ENCODE measurements at regions not wholly inside any gene's neighbourhood (a gene's known extent, or its start where the extent isn't known, plus 50 kb on each side); places are given as distances from the start of the nearest gene placed in this dataset.
A peak's percentile ranks its signal among the peaks of the same experiment; 100 is the strongest.

- Histone ChIP-seq H3K27me3 (ENCODE audit: control insufficient read depth in 3 of 3, insufficient read depth in 3 of 3, low read length in 3 of 3) (no peaks in the 10 kb centered on the region), H3K27ac (ENCODE audit: low read depth, low read length) (peak overlapping the region; percentile 72), H3K4me3 (ENCODE audit: low read length in 3 of 3) (no peak overlapping the region), H3K9ac (ENCODE audit: low read depth in 1 of 3, low read length in 3 of 3) (no peak overlapping the region), H3K36me3 (ENCODE audit: control insufficient read depth in 3 of 3, insufficient read depth in 3 of 3, low read length in 3 of 3) (no peaks in the 10 kb centered on the region), H3K9me3 (ENCODE audit: control insufficient read depth in 3 of 3, low read length in 3 of 3) (no peaks in the 10 kb centered on the region), H3K4me1 (ENCODE audit: control insufficient read depth in 3 of 3, insufficient read depth in 3 of 3, low read length in 3 of 3) (peaks cover 7 to 12% (median 8%) of the 10 kb centered on the region in 3 donors)
These were observed 425.9 kb upstream of the MPDZ start for GRCh38 chr9:13705373-13705772.

- Histone ChIP-seq H3K27ac (ENCODE audit: low read depth, low read length) (no peak overlapping the region), H3K36me3 (ENCODE audit: control insufficient read depth in 3 of 3, insufficient read depth in 3 of 3, low read length in 3 of 3) (no peaks in the 10 kb centered on the region), H3K9ac (ENCODE audit: low read depth in 1 of 3, low read length in 3 of 3) (no peak overlapping the region), H3K4me3 (ENCODE audit: low read length in 3 of 3) (no peak overlapping the region), H3K27me3 (ENCODE audit: control insufficient read depth in 3 of 3, insufficient read depth in 3 of 3, low read length in 3 of 3) (no peaks in the 10 kb centered on the region), H3K9me3 (ENCODE audit: control insufficient read depth in 3 of 3, low read length in 3 of 3) (peaks cover 0 to 6% (median 0%) of the 10 kb centered on the region in 3 donors), H3K4me1 (ENCODE audit: control insufficient read depth in 3 of 3, insufficient read depth in 3 of 3, low read length in 3 of 3) (peaks cover 0 to 18% (median 9%) of the 10 kb centered on the region in 3 donors)
These were observed 411.1 kb upstream of the MPDZ start for GRCh38 chr9:13690595-13690994.

GRCh38 chr9:13689925-13690324 lies 410.4 kb upstream of the MPDZ start:
- H3K4me3 ChIP-seq (ENCODE audit: low read length in 3 of 3) = no peak overlapping the region
- no peaks in the 10 kb centered on the region for H3K36me3 ChIP-seq (ENCODE audit: control insufficient read depth in 3 of 3, insufficient read depth in 3 of 3, low read length in 3 of 3)
- H3K9me3 ChIP-seq (ENCODE audit: control insufficient read depth in 3 of 3, low read length in 3 of 3) = peaks cover 0 to 6% (median 0%) of the 10 kb centered on the region in 3 donors
- peaks cover 0 to 20% (median 9%) of the 10 kb centered on the region in 3 donors for H3K4me1 ChIP-seq (ENCODE audit: control insufficient read depth in 3 of 3, insufficient read depth in 3 of 3, low read length in 3 of 3)
- no peaks in the 10 kb centered on the region for H3K27me3 ChIP-seq (ENCODE audit: control insufficient read depth in 3 of 3, insufficient read depth in 3 of 3, low read length in 3 of 3)
- H3K9ac ChIP-seq (ENCODE audit: low read depth in 1 of 3, low read length in 3 of 3) = no peak overlapping the region
- H3K27ac ChIP-seq (ENCODE audit: low read depth, low read length) = peak overlapping the region; percentile 67

GRCh38 chr9:13688990-13689600 lies 409.6 kb upstream of the MPDZ start:
- H3K36me3 ChIP-seq (ENCODE audit: control insufficient read depth in 3 of 3, insufficient read depth in 3 of 3, low read length in 3 of 3) = no peaks in the 10 kb centered on the region
- H3K27me3 ChIP-seq (ENCODE audit: control insufficient read depth in 3 of 3, insufficient read depth in 3 of 3, low read length in 3 of 3) = no peaks in the 10 kb centered on the region
- H3K27ac ChIP-seq (ENCODE audit: low read depth, low read length) = peak overlapping the region; percentile 67
- H3K4me1 ChIP-seq (ENCODE audit: control insufficient read depth in 3 of 3, insufficient read depth in 3 of 3, low read length in 3 of 3) = peaks cover 0 to 20% (median 9%) of the 10 kb centered on the region in 3 donors
- no peak overlapping the region for H3K4me3 ChIP-seq (ENCODE audit: low read length in 3 of 3)
- H3K9me3 ChIP-seq (ENCODE audit: control insufficient read depth in 3 of 3, low read length in 3 of 3) = peaks cover 0 to 6% (median 0%) of the 10 kb centered on the region in 3 donors
- H3K9ac ChIP-seq (ENCODE audit: low read depth in 1 of 3, low read length in 3 of 3) = no peak overlapping the region

GRCh38 chr9:13688223-13688989 lies 408.9 kb upstream of the MPDZ start:
- H3K4me3 ChIP-seq (ENCODE audit: low read length in 3 of 3) = no peak overlapping the region
- no peak overlapping the region for H3K9ac ChIP-seq (ENCODE audit: low read depth in 1 of 3, low read length in 3 of 3)
- H3K36me3 ChIP-seq (ENCODE audit: control insufficient read depth in 3 of 3, insufficient read depth in 3 of 3, low read length in 3 of 3) = no peaks in the 10 kb centered on the region
- peaks cover 0 to 20% (median 9%) of the 10 kb centered on the region in 3 donors for H3K4me1 ChIP-seq (ENCODE audit: control insufficient read depth in 3 of 3, insufficient read depth in 3 of 3, low read length in 3 of 3)
- peaks cover 0 to 6% (median 0%) of the 10 kb centered on the region in 3 donors for H3K9me3 ChIP-seq (ENCODE audit: control insufficient read depth in 3 of 3, low read length in 3 of 3)
- no peaks in the 10 kb centered on the region for H3K27me3 ChIP-seq (ENCODE audit: control insufficient read depth in 3 of 3, insufficient read depth in 3 of 3, low read length in 3 of 3)
- H3K27ac ChIP-seq (ENCODE audit: low read depth, low read length) = peak overlapping the region; percentile 3

- Histone ChIP-seq H3K36me3 (ENCODE audit: control insufficient read depth in 3 of 3, insufficient read depth in 3 of 3, low read length in 3 of 3) (no peaks in the 10 kb centered on the region), H3K27me3 (ENCODE audit: control insufficient read depth in 3 of 3, insufficient read depth in 3 of 3, low read length in 3 of 3) (no peaks in the 10 kb centered on the region), H3K9me3 (ENCODE audit: control insufficient read depth in 3 of 3, low read length in 3 of 3) (no peaks in the 10 kb centered on the region), H3K27ac (ENCODE audit: low read depth, low read length) (no peak overlapping the region), H3K4me3 (ENCODE audit: low read length in 3 of 3) (no peak overlapping the region), H3K4me1 (ENCODE audit: control insufficient read depth in 3 of 3, insufficient read depth in 3 of 3, low read length in 3 of 3) (peaks cover 0 to 17% (median 6%) of the 10 kb centered on the region in 3 donors), H3K9ac (ENCODE audit: low read depth in 1 of 3, low read length in 3 of 3) (no peak overlapping the region)
These were observed 405.2 kb upstream of the MPDZ start for GRCh38 chr9:13684656-13685055.

- Histone ChIP-seq H3K27me3 (ENCODE audit: control insufficient read depth in 3 of 3, insufficient read depth in 3 of 3, low read length in 3 of 3) (no peaks in the 10 kb centered on the region), H3K4me1 (ENCODE audit: control insufficient read depth in 3 of 3, insufficient read depth in 3 of 3, low read length in 3 of 3) (no peaks in the 10 kb centered on the region), H3K9me3 (ENCODE audit: control insufficient read depth in 3 of 3, low read length in 3 of 3) (peaks cover 0 to 2% (median 0%) of the 10 kb centered on the region in 3 donors), H3K4me3 (ENCODE audit: low read length in 3 of 3) (no peak overlapping the region), H3K27ac (ENCODE audit: low read depth, low read length) (no peak overlapping the region), H3K36me3 (ENCODE audit: control insufficient read depth in 3 of 3, insufficient read depth in 3 of 3, low read length in 3 of 3) (no peaks in the 10 kb centered on the region), H3K9ac (ENCODE audit: low read depth in 1 of 3, low read length in 3 of 3) (no peak overlapping the region)
These were observed 398.3 kb upstream of the MPDZ start for GRCh38 chr9:13677801-13678200.

- Histone ChIP-seq H3K4me1 (ENCODE audit: control insufficient read depth in 3 of 3, insufficient read depth in 3 of 3, low read length in 3 of 3) (no peaks in the 10 kb centered on the region), H3K36me3 (ENCODE audit: control insufficient read depth in 3 of 3, insufficient read depth in 3 of 3, low read length in 3 of 3) (no peaks in the 10 kb centered on the region), H3K9ac (ENCODE audit: low read depth in 1 of 3, low read length in 3 of 3) (no peak overlapping the region), H3K9me3 (ENCODE audit: control insufficient read depth in 3 of 3, low read length in 3 of 3) (peaks cover 0 to 2% (median 0%) of the 10 kb centered on the region in 3 donors), H3K27me3 (ENCODE audit: control insufficient read depth in 3 of 3, insufficient read depth in 3 of 3, low read length in 3 of 3) (no peaks in the 10 kb centered on the region), H3K4me3 (ENCODE audit: low read length in 3 of 3) (no peak overlapping the region), H3K27ac (ENCODE audit: low read depth, low read length) (no peak overlapping the region)
These were observed 396.1 kb upstream of the MPDZ start for GRCh38 chr9:13675638-13676000.

- Histone ChIP-seq H3K36me3 (ENCODE audit: control insufficient read depth in 3 of 3, insufficient read depth in 3 of 3, low read length in 3 of 3) (no peaks in the 10 kb centered on the region), H3K27me3 (ENCODE audit: control insufficient read depth in 3 of 3, insufficient read depth in 3 of 3, low read length in 3 of 3) (no peaks in the 10 kb centered on the region), H3K27ac (ENCODE audit: low read depth, low read length) (no peak overlapping the region), H3K4me3 (ENCODE audit: low read length in 3 of 3) (no peak overlapping the region), H3K9me3 (ENCODE audit: control insufficient read depth in 3 of 3, low read length in 3 of 3) (peaks cover 0 to 2% (median 0%) of the 10 kb centered on the region in 3 donors), H3K4me1 (ENCODE audit: control insufficient read depth in 3 of 3, insufficient read depth in 3 of 3, low read length in 3 of 3) (no peaks in the 10 kb centered on the region), H3K9ac (ENCODE audit: low read depth in 1 of 3, low read length in 3 of 3) (no peak overlapping the region)
These were observed 395.6 kb upstream of the MPDZ start for GRCh38 chr9:13674926-13675637.

GRCh38 chr9:13673348-13673747 lies 393.9 kb upstream of the MPDZ start:
- H3K9ac ChIP-seq (ENCODE audit: low read depth in 1 of 3, low read length in 3 of 3) = no peak overlapping the region
- no peak overlapping the region for H3K4me3 ChIP-seq (ENCODE audit: low read length in 3 of 3)
- H3K36me3 ChIP-seq (ENCODE audit: control insufficient read depth in 3 of 3, insufficient read depth in 3 of 3, low read length in 3 of 3) = no peaks in the 10 kb centered on the region
- no peaks in the 10 kb centered on the region for H3K27me3 ChIP-seq (ENCODE audit: control insufficient read depth in 3 of 3, insufficient read depth in 3 of 3, low read length in 3 of 3)
- peaks cover 0 to 2% (median 0%) of the 10 kb centered on the region in 3 donors for H3K9me3 ChIP-seq (ENCODE audit: control insufficient read depth in 3 of 3, low read length in 3 of 3)
- H3K27ac ChIP-seq (ENCODE audit: low read depth, low read length) = no peak overlapping the region
- H3K4me1 ChIP-seq (ENCODE audit: control insufficient read depth in 3 of 3, insufficient read depth in 3 of 3, low read length in 3 of 3) = no peaks in the 10 kb centered on the region

All from skeletal muscle tissue (tissue), 3 donors.